ENCODE measurements at regions not wholly inside any gene's neighbourhood (a gene's known extent, or its start where the extent isn't known, plus 50 kb on each side); places are given as distances from the start of the nearest gene placed in this dataset.

DNA sequence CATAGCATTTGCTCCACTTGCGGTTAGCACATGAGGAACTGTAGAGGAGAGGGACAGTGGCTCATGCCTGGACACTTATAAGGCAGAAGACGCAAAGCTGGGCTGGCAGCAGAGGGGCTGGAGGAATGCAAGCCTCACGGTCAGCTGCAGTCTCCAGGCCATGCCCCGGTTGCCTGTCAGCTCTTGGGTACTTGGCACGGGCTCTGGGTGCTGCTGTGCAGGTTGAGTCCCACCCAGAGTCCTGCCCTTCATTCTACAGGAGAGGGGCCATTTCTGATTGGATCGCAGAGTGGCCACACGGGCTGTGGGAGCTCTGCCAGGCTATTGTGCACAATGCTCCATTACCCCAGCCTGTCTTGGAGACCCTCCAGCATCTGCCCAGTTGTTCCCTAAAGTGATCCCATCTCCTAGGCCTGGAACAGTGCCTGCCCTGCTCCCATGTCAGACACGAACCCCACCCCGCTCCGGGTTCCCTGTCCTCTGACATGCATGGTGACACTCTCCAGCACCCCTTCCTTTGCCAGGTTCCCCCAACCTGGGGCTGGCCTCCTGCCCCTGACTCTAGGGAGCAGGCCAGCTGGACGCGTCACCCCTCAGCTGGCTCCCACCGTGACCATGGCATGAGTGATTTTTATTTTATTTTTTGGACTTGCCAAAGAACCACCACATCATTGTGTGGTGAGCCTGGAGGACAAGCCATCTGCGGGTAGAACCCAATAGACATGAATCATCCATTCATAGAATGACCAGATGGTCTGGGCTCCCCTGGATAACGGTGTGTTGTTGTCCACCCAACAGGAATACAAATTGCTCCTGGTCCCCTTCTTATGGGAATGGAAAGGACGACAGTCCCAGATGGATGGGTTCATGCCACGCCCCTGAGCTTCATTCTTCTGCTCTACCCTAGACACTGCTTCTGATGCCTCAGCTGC is 51.0 kb upstream of the KLF13 start:
- H3K9me2 ChIP-seq (ENCODE audit: insufficient read depth, low read length) = no peaks in the 10 kb centered on the region
- H3K27ac ChIP-seq (ENCODE audit: low read depth, low read length, poor library complexity, severe bottlenecking) = no peak overlapping the region
- no peak overlapping the region for H3K4me2 ChIP-seq (ENCODE audit: low read length)
- H3K4me3 ChIP-seq (ENCODE audit: low read depth, low read length, poor library complexity, severe bottlenecking) = no peak overlapping the region
- H3K9me3 ChIP-seq (ENCODE audit: low read length) = no peaks in the 10 kb centered on the region
- peaks cover 42% of the 10 kb centered on the region for H3K4me1 ChIP-seq (ENCODE audit: insufficient read depth, low read length, poor library complexity, severe bottlenecking)
- TF ChIP-seq, protein P1, sequence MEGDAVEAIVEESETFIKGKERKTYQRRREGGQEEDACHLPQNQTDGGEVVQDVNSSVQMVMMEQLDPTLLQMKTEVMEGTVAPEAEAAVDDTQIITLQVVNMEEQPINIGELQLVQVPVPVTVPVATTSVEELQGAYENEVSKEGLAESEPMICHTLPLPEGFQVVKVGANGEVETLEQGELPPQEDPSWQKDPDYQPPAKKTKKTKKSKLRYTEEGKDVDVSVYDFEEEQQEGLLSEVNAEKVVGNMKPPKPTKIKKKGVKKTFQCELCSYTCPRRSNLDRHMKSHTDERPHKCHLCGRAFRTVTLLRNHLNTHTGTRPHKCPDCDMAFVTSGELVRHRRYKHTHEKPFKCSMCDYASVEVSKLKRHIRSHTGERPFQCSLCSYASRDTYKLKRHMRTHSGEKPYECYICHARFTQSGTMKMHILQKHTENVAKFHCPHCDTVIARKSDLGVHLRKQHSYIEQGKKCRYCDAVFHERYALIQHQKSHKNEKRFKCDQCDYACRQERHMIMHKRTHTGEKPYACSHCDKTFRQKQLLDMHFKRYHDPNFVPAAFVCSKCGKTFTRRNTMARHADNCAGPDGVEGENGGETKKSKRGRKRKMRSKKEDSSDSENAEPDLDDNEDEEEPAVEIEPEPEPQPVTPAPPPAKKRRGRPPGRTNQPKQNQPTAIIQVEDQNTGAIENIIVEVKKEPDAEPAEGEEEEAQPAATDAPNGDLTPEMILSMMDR (conservative IDR thresholded peaks at IDR 0.05; ENCODE audit: low read length) = no peak
- no peaks in the 10 kb centered on the region for H3K79me2 ChIP-seq (ENCODE audit: insufficient read depth, low read depth, low read length)
- H3K36me3 ChIP-seq (ENCODE audit: insufficient read depth, low read length) = no peaks in the 10 kb centered on the region
- BruUV-seq (replicated peaks) = no TSS peak
- POLR2A ChIA-PET = interaction anchor here (0.6 to 0.8 kb wide), 2 partner anchors 26 to 390 kb away, joined by 3 read pairs; no protein-coding TSS in a partner anchor
- CTCF ChIA-PET (ENCODE audit: unreplicated experiment) = no interaction called here
- intact Hi-C loops (cut with micrococcal nuclease; ENCODE audit: unreplicated experiment) = no loop called here
- no peak overlapping the region for H2AFZ ChIP-seq (ENCODE audit: low read length)
- DNase-seq (ENCODE audit: low spot score) = no peak
- H4K20me1 ChIP-seq (ENCODE audit: insufficient read depth, low read length) = no peaks in the 10 kb centered on the region

- POLR2A ChIA-PET = no interaction called here
- Histone ChIP-seq H4K20me1 (ENCODE audit: insufficient read depth, low read length) (no peaks in the 10 kb centered on the region), H3K4me2 (ENCODE audit: low read length) (no peak overlapping the region), H3K79me2 (ENCODE audit: insufficient read depth, low read depth, low read length) (no peaks in the 10 kb centered on the region), H3K36me3 (ENCODE audit: insufficient read depth, low read length) (no peaks in the 10 kb centered on the region), H2AFZ (ENCODE audit: low read length) (no peak overlapping the region), H3K9me3 (ENCODE audit: low read length) (no peaks in the 10 kb centered on the region), H3K4me3 (ENCODE audit: low read depth, low read length, poor library complexity, severe bottlenecking) (no peak overlapping the region), H3K9me2 (ENCODE audit: insufficient read depth, low read length) (no peaks in the 10 kb centered on the region), H3K27ac (ENCODE audit: low read depth, low read length, poor library complexity, severe bottlenecking) (no peak overlapping the region), H3K4me1 (ENCODE audit: insufficient read depth, low read length, poor library complexity, severe bottlenecking) (peaks cover 32% of the 10 kb centered on the region)
- CTCF ChIA-PET (ENCODE audit: unreplicated experiment) = no interaction called here
- TF ChIP-seq, protein P1 (conservative IDR thresholded peaks at IDR 0.05; ENCODE audit: low read length) = no peak
- TF ChIP-seq EZH2phosphoT487 (IDR thresholded peaks at IDR 0.05; ENCODE audit: borderline replicate concordance, low read depth, low read length) = no peak
- intact Hi-C loops (cut with micrococcal nuclease; ENCODE audit: unreplicated experiment) = no loop called here
- no TSS peak for BruUV-seq (replicated peaks)
- no peak for DNase-seq (ENCODE audit: low spot score)
These were observed 49.9 kb upstream of the KLF13 start for GRCh38 chr15:31276596-31277298.

Data from OCI-LY7 (cell line).